CD4-positive, alpha-beta memory T cell (primary cell): ENCODE measurements at regions not wholly inside any gene's neighbourhood (a gene's known extent, or its start where the extent isn't known, plus 50 kb on each side); places are given as distances from the start of the nearest gene placed in this dataset.
"Not testable (repeated sequence)": the region's sequence is repeated elsewhere in the genome, so short reads cannot be mapped to it uniquely, and the experiment has no call there.

ENCODE experiments used
- CTCF ChIA-PET: fragments of 350-600 bp; sonication (Branson Sonifier 250); formaldehyde crosslinking; loops from one replicate; lab custom pipeline; 2021; ENCODE audit warnings: inconsistent platforms; ENCODE audit not compliant: partially characterized antibody; lab: Charles Lee
- POLR2A ChIA-PET: fragments of 350-600 bp; sonication (Branson Sonifier 250); formaldehyde crosslinking; loops from one replicate; lab custom pipeline; 2021; ENCODE audit not compliant: partially characterized antibody; lab: Charles Lee
- DNase-seq, 5 donors: peaks; one replicate each; pipeline versions ENCODE4 v3.0.0 to v3.0.0-alpha.2; 2020 to 2022; ENCODE audit warnings: mixed read lengths in 1 of 5
- H3K27ac ChIP-seq: one replicate; pipeline ENCODE4 v1.7.0; 2013; ENCODE audit warnings: low read depth, low read length
- H3K27me3 ChIP-seq: 2 replicates; pipeline ENCODE4 v1.7.0; 2013; ENCODE audit warnings: mild to moderate bottlenecking, low read length, moderate library complexity; ENCODE audit not compliant: insufficient read depth
- H3K36me3 ChIP-seq: 2 replicates; pipeline ENCODE4 v1.7.0; 2013; ENCODE audit warnings: mild to moderate bottlenecking, low read length, moderate library complexity; ENCODE audit not compliant: insufficient read depth
- H3K4me1 ChIP-seq: 2 replicates; pipeline ENCODE4 v1.7.0; 2013; ENCODE audit warnings: mild to moderate bottlenecking, low read length, moderate library complexity; ENCODE audit not compliant: insufficient read depth
- H3K4me3 ChIP-seq, 2 donors: one replicate each; pipeline ENCODE4 v1.7.0; 2013; ENCODE audit warnings: low read length in 2 of 2, mild to moderate bottlenecking in 1 of 2
- H3K9me3 ChIP-seq, 2 donors: one replicate each; pipeline ENCODE4 v1.7.0; 2013; ENCODE audit warnings: low read length in 2 of 2, control low read depth in 1 of 2; ENCODE audit not compliant: control insufficient read depth in 1 of 2
- H3K27ac Mint-ChIP-seq, 7 donors: one replicate each; pipeline ENCODE4 v1.8.0; 2020 to 2021; ENCODE audit warnings: mixed read lengths in 7 of 7, mild to moderate bottlenecking in 6 of 7, inconsistent platforms in 3 of 7, moderate library complexity in 3 of 7
- H3K27me3 Mint-ChIP-seq, 2 donors: one replicate each; pipeline ENCODE4 v1.8.0; 2020 to 2021; ENCODE audit warnings: mixed read lengths in 2 of 2
- H3K36me3 Mint-ChIP-seq, 2 donors: one replicate each; pipeline ENCODE4 v1.8.0; 2020 to 2021; ENCODE audit warnings: mixed read lengths in 2 of 2, inconsistent platforms in 1 of 2, mild to moderate bottlenecking in 1 of 2
- H3K4me1 Mint-ChIP-seq, 4 donors: one replicate each; pipeline ENCODE4 v1.8.0; 2020 to 2021; ENCODE audit warnings: mixed read lengths in 4 of 4, mild to moderate bottlenecking in 1 of 4
- H3K4me3 Mint-ChIP-seq, 8 donors: one replicate each; pipeline ENCODE4 v1.8.0; 2020 to 2021; ENCODE audit warnings: mixed read lengths in 8 of 8, mild to moderate bottlenecking in 7 of 8, moderate library complexity in 6 of 8, inconsistent platforms in 3 of 8
- H3K9me3 Mint-ChIP-seq, 8 donors: one replicate each; pipeline ENCODE4 v1.8.0; 2020 to 2021; ENCODE audit warnings: mixed read lengths in 8 of 8, mild to moderate bottlenecking in 5 of 8, inconsistent platforms in 3 of 8, moderate library complexity in 1 of 8
- intact Hi-C: fragments of 100-400 bp; cut with micrococcal nuclease; formaldehyde crosslinking; loops from one replicate; pipeline ENCODE4 v1.15.1; 2023

DNA sequence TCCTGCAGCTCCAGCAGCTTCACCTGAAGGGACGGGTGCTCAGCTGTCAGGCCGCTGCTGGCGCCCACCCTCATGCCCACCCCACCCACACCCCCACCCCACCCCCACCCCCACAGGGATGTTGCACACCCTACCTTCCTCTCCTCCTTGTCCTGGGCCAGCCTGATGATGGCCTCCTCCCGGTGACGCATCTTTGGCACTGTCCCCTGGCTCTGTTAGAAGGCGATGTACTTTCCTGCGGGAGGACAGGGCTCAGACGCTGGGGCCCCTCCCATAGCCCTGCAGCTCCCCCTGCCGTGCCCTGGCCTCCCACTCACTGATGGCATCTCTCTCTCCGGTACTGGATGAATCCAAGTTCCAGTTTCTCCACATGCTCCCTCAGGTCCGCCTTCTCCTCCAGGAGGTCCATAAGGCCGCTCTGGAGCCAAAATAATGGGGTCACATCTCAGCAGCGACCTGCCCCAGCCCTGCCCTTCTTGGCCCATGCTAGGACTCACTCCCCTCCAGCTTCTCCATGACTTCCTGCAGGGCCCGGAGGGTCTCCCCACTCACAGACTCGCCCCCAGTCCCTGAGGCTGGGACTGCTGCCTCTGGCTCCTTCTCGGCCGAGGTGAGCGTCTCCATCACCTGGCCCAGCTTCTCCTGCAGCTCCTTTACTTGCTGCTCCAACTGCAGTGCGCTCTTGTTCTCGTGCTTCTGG lies 55.2 kb downstream of the GOLGA8B start:
- H3K4me1 Mint-ChIP-seq, H3K9me3 Mint-ChIP-seq, H3K4me3 ChIP-seq, POLR2A ChIA-PET, H3K27me3 Mint-ChIP-seq, H3K9me3 ChIP-seq, CTCF ChIA-PET, H3K36me3 Mint-ChIP-seq, H3K27ac ChIP-seq, H3K27ac Mint-ChIP-seq, DNase-seq, H3K36me3 ChIP-seq, H3K27me3 ChIP-seq, H3K4me1 ChIP-seq, H3K4me3 Mint-ChIP-seq, intact Hi-C loops: not testable (repeated sequence)

DNA sequence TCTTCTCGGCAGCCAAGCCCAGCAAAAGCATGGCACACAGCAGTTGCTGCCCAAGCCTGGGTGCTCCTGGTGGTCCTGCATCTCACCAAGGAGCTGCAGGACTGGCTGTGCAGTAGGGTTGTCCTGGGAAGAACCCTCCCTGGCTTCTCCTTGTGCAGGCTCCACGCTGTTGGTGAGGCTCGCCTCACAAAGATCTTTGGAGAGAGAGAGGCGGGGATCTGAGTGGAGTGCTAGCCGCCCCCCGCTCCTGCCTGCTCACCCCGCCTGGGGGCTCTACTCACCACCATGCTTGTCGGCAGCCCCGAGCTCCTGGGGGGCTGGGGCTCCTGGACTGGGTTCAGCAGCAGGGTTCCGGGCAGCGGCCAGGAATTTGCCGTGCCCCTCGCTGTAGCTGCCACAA lies 55.8 kb downstream of the GOLGA8B start:
- intact Hi-C loops, POLR2A ChIA-PET, H3K36me3 Mint-ChIP-seq: not testable (repeated sequence)

DNA sequence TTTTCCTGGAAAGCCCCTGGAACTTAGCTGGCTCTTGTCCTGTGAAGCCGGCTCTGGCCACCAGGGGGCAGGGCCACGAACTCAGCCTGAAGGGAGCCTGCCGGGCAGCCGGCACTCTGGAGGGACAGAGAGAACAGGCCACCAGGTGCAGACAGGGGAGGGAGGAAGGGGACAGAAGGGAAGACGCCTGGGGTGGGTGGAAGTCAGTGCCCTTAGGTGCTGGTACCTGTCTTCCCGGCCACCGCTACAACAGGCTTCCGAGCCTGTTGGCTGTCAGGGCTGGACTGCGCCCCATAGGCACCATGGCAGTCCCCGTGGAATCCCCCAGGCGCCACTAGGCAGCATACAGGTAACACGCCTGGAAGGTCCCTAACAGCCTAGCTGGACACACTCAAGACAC lies 59.6 kb downstream of the GOLGA8B start:
- POLR2A ChIA-PET, H3K4me1 ChIP-seq, H3K36me3 Mint-ChIP-seq, H3K4me1 Mint-ChIP-seq, H3K36me3 ChIP-seq, H3K27me3 ChIP-seq, intact Hi-C loops, H3K4me3 ChIP-seq, H3K4me3 Mint-ChIP-seq, H3K9me3 ChIP-seq, H3K27ac Mint-ChIP-seq, H3K9me3 Mint-ChIP-seq, H3K27ac ChIP-seq, H3K27me3 Mint-ChIP-seq: not testable (repeated sequence)
- CTCF ChIA-PET, result interaction anchor here (1.6 kb wide), 1 partner anchor 64 kb away, joined by 7 read pairs; no protein-coding TSS in a partner anchor
- peak in 1 of 5 donors; percentile 0 for DNase-seq

More for the DNA sequence above, 55.8 kb downstream of the GOLGA8B start:
- H3K36me3 ChIP-seq, H3K4me3 ChIP-seq, H3K4me3 Mint-ChIP-seq, CTCF ChIA-PET, DNase-seq, H3K27me3 ChIP-seq, H3K27ac Mint-ChIP-seq, H3K4me1 ChIP-seq, H3K9me3 ChIP-seq, H3K9me3 Mint-ChIP-seq, H3K27ac ChIP-seq, H3K27me3 Mint-ChIP-seq, H3K4me1 Mint-ChIP-seq: not testable (repeated sequence)

DNA sequence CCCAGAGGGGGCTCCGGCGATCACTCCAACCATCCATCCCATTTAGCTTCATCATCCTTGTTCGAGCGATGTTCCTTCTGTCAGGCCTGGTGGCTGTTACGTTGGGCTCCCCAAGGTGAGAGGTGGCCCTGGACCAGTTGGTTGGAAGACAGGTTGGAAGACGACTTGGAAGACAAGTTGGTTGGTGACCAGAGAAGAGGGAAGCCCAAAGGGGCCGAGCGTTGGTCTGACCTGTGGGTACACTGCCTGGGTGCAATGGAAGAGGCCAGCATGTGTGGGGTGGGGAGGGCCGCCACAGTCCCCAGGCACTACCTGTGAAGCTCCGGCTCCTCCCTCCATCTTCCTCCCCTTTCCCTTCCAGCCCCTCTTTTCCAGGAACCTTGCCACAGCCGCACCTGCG lies 60.9 kb downstream of the GOLGA8B start:
- H3K9me3 Mint-ChIP-seq, H3K27ac ChIP-seq, H3K4me3 ChIP-seq, H3K36me3 ChIP-seq, H3K4me1 ChIP-seq, H3K36me3 Mint-ChIP-seq, H3K4me1 Mint-ChIP-seq, H3K9me3 ChIP-seq, H3K27ac Mint-ChIP-seq, H3K27me3 Mint-ChIP-seq, DNase-seq, H3K27me3 ChIP-seq, POLR2A ChIA-PET, intact Hi-C loops, H3K4me3 Mint-ChIP-seq: not testable (repeated sequence)
- CTCF ChIA-PET, result interaction anchor here (4.5 kb wide), 1 partner anchor 65 kb away, joined by 16 read pairs; no protein-coding TSS in a partner anchor

DNA sequence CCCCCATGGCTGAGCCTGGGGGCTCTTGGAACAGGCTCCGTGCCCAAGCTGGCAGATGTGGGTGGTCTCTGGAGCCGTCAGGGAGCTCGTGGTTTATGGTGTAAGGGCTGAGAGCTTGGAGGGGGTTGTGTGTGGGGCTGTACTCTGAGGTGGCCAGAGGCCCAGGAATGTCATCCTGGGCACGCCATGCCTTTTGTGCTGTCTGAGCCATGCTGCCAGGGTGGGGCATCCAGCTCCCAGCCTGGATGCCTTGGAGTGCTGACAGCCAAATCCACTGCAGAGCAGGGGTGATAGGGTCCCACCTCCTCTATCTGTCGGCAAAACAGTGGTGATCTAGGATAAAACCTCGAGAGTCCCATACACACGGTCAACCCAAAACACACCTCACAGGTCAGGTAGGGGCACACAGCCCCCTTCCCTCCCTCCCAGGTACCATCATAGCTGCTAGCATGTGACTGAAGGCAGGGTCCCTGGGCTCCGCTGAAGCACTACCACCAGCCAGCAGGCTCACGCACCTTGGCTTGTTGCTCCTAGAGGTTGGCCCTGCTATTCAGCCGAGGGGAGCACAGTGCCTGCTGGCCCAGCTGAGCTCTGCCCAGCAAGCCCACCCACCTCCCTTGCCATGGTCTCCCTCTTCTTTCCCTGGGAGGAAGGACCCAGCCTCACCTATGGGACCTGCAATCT lies 61.5 kb downstream of the GOLGA8B start:
- H3K9me3 ChIP-seq, H3K4me1 ChIP-seq, POLR2A ChIA-PET, H3K4me1 Mint-ChIP-seq, H3K27ac Mint-ChIP-seq, H3K4me3 ChIP-seq, intact Hi-C loops, H3K27ac ChIP-seq, H3K27me3 Mint-ChIP-seq, H3K27me3 ChIP-seq, H3K4me3 Mint-ChIP-seq, DNase-seq, H3K36me3 Mint-ChIP-seq, H3K9me3 Mint-ChIP-seq, H3K36me3 ChIP-seq: not testable (repeated sequence)
- CTCF ChIA-PET, result interaction anchor here (4.5 kb wide), 1 partner anchor 65 kb away, joined by 16 read pairs; no protein-coding TSS in a partner anchor

DNA sequence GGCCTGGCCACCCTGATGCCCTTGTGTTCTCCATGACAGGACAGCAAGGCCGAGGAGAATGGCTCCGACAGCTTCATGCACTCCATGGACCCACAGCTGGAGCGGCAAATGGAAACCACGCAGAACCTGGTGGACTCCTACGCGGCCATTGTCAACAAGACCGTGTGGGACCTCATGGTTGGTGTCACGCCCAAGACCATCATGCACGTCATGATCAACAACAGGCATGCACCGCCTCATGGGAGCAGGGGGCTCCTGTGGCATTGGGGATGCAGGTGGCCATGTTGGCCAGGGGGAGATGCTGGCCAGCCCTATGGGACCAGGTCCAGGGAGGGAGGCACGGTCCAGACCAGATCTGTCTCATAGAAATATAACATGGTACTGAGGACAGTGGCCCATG lies 62.9 kb downstream of the GOLGA8B start:
- intact Hi-C loops, result no loop called here
- ChIA-PET CTCF (interaction anchor here (4.5 kb wide), 1 partner anchor 67 kb away, joined by 16 read pairs; no protein-coding TSS in a partner anchor), POLR2A (no interaction called here)
- H3K4me1 ChIP-seq, result peaks cover 2% of the 10 kb centered on the region
- Mint-ChIP-seq H3K9me3 (no peaks in the 10 kb centered on the region), H3K36me3 (no peaks in the 10 kb centered on the region), H3K4me3 (no peak overlapping the region), H3K27ac (no peak overlapping the region), H3K4me1 (peaks cover 0 to under 1% (median 0%) of the 10 kb centered on the region in 4 donors), H3K27me3 (peaks cover 0 to 3% of the 10 kb centered on the region in 2 donors)
- H3K36me3 ChIP-seq, result no peaks in the 10 kb centered on the region
- H3K9me3 ChIP-seq, result no peaks in the 10 kb centered on the region
- no peak overlapping the region for H3K27ac ChIP-seq
- no peak overlapping the region for H3K4me3 ChIP-seq
- no peak for DNase-seq
- no peaks in the 10 kb centered on the region for H3K27me3 ChIP-seq

DNA sequence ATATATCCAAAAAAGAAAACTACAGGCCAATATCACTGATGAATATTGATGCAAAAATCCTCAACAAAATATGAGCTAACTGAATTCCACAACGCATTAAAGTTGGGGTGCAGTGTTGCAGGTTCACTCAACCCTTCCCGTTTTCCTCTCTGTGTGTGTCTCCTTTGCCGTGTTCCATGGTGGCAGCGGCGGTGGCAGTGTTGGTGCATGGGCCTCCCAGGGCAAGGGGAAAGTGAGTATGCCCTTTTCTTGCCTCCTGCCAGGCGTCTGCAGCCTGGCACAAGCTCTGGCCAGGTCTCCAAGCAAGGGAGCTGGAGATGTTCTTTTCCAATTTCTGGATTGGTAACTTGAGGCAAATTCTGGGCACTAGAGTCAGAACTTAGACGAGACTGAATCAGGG lies 63.4 kb downstream of the GOLGA8B start:
- CTCF ChIA-PET, result interaction anchor here (4.5 kb wide), 1 partner anchor 67 kb away, joined by 16 read pairs; no protein-coding TSS in a partner anchor
- H3K4me3 ChIP-seq, H3K27ac Mint-ChIP-seq, H3K9me3 Mint-ChIP-seq, H3K4me1 Mint-ChIP-seq, H3K27me3 ChIP-seq, H3K9me3 ChIP-seq, H3K4me3 Mint-ChIP-seq, H3K27ac ChIP-seq, POLR2A ChIA-PET, H3K4me1 ChIP-seq, H3K36me3 Mint-ChIP-seq, H3K27me3 Mint-ChIP-seq, intact Hi-C loops, DNase-seq, H3K36me3 ChIP-seq: not testable (repeated sequence)
